NOMO-1 treated with dmso at 0.1 percent for 144 hours (cell line): ENCODE measurements at regions not wholly inside any gene's neighbourhood (a gene's known extent, or its start where the extent isn't known, plus 50 kb on each side); places are given as distances from the start of the nearest gene placed in this dataset.

ENCODE experiments used
- DNase-seq: peaks from one replicate; lab custom pipeline; 2025; ENCODE audit not compliant: unreplicated experiment; lab: John Stamatoyannopoulos, UW

GRCh38 chr6:166877906-166878305 is 78.4 kb downstream of the RNASET2 start:
- DNase-seq = no peak

GRCh38 chr6:166877349-166877748 is 79.0 kb downstream of the RNASET2 start:
- no peak for DNase-seq

GRCh38 chr6:166872531-166873009 is 83.8 kb downstream of the RNASET2 start:
- no peak for DNase-seq

GRCh38 chr6:166870602-166871208 is 85.6 kb downstream of the RNASET2 start:
- no peak for DNase-seq

GRCh38 chr6:166866839-166867637 is 89.3 kb downstream of the RNASET2 start:
- DNase-seq = no peak

- DNase-seq = no peak
Measured at GRCh38 chr6:166864333-166864732, 92.0 kb downstream of the RNASET2 start.

- DNase-seq = no peak
Measured at GRCh38 chr6:166862978-166863530, 93.3 kb downstream of the RNASET2 start.

- no peak for DNase-seq
Measured at GRCh38 chr6:166862287-166862977, 93.9 kb downstream of the RNASET2 start.

- DNase-seq = no peak
Measured at GRCh38 chr6:166861961-166862286, 94.4 kb downstream of the RNASET2 start.

GRCh38 chr6:166861304-166861703 is 95.0 kb downstream of the RNASET2 start:
- DNase-seq = no peak

- no peak for DNase-seq
Measured at GRCh38 chr6:166860392-166860791, 96.0 kb downstream of the RNASET2 start.

- peak; percentile 26 for DNase-seq
Measured at GRCh38 chr6:166855416-166855815, 100.9 kb downstream of the RNASET2 start.

GRCh38 chr6:166853371-166854325 is 102.7 kb downstream of the RNASET2 start:
- no peak for DNase-seq

GRCh38 chr6:166852451-166852975 is 103.8 kb downstream of the RNASET2 start:
- DNase-seq = no peak

GRCh38 chr6:166851911-166852310 is 104.4 kb downstream of the RNASET2 start:
- DNase-seq = no peak

GRCh38 chr6:166851426-166851825 is 104.9 kb downstream of the RNASET2 start:
- DNase-seq = no peak

GRCh38 chr6:166850677-166851076 is 105.7 kb downstream of the RNASET2 start:
- no peak for DNase-seq

- DNase-seq = no peak
Measured at GRCh38 chr6:166849749-166850183, 106.6 kb downstream of the RNASET2 start.

- no peak for DNase-seq
Measured at GRCh38 chr6:166848979-166849748, 107.2 kb downstream of the RNASET2 start.
